B cell (primary cell): ENCODE measurements at regions not wholly inside any gene's neighbourhood (a gene's known extent, or its start where the extent isn't known, plus 50 kb on each side); places are given as distances from the start of the nearest gene placed in this dataset.

Source experiments
- ATAC-seq: fragments of 200-7000 bp; cut with Tn5 transposase; one replicate; pipeline ENCODE4 v1.10.0; 2021; ENCODE audit warnings: low read depth, mild to moderate bottlenecking, moderate number of reproducible peaks, moderate library complexity
- CTCF ChIA-PET: fragments of 350-600 bp; sonication (Branson Sonifier 250); formaldehyde crosslinking; loops from one replicate; lab custom pipeline; 2021; ENCODE audit warnings: antibody characterized with exemption, inconsistent platforms; lab: Charles Lee
- POLR2A ChIA-PET: fragments of 350-600 bp; sonication (Branson Sonifier 250); formaldehyde crosslinking; loops from one replicate; lab custom pipeline; 2021; ENCODE audit warnings: antibody characterized with exemption; lab: Charles Lee
- DNase-seq: peaks from one replicate; pipeline ENCODE4 v3.0.0; 2013
- H2AFZ ChIP-seq: 2 replicates; pipeline ENCODE4 v1.6.1; 2012; ENCODE audit warnings: mild to moderate bottlenecking, low read depth, low read length; ENCODE audit not compliant: insufficient read depth, poor library complexity, severe bottlenecking
- H3K27ac ChIP-seq, 2 donors: 1 replicate in 1 of 2; 2 replicates in 1 of 2; pipeline ENCODE4 v1.5.1; 2012 to 2013; ENCODE audit warnings: low read length in 2 of 2, mild to moderate bottlenecking in 2 of 2, moderate library complexity in 1 of 2
- H3K27me3 ChIP-seq, 4 experiments: fragments of 200-600 bp in 1 of 4; sonication (generic) in 1 of 4; replicated peaks in 1 of 4; 1 replicate in 2 of 4; 2 replicates in 2 of 4; pipeline versions ENCODE4 v1.6.1 to v1.7.0; 2013 to 2016; ENCODE audit warnings: low read length in 3 of 4, mild to moderate bottlenecking in 2 of 4, mixed read lengths in 1 of 4, moderate library complexity in 1 of 4; ENCODE audit not compliant: insufficient read depth in 4 of 4, control insufficient read depth in 3 of 4; ENCODE audit errors: control extremely low read depth in 1 of 4
- H3K36me3 ChIP-seq, 2 experiments: replicated peaks in 1 of 2; 1 replicate in 1 of 2; 2 replicates in 1 of 2; pipeline versions ENCODE4 v1.6.1 to v1.7.1; 2013; ENCODE audit warnings: low read length in 1 of 2; ENCODE audit not compliant: insufficient read depth in 2 of 2, control insufficient read depth in 1 of 2; ENCODE audit errors: control extremely low read depth in 1 of 2, extremely low read depth in 1 of 2
- H3K4me1 ChIP-seq, 2 donors: fragments of 200-600 bp in 1 of 2; sonication (generic) in 1 of 2; 1 replicate in 1 of 2; 2 replicates in 1 of 2; pipeline versions ENCODE4 v1.5.1 to v1.6.1; 2013 to 2017; ENCODE audit warnings: low read length in 2 of 2; ENCODE audit not compliant: control insufficient read depth in 2 of 2, insufficient read depth in 2 of 2
- H3K4me2 ChIP-seq: replicated peaks from 2 replicates; pipeline ENCODE3; 2012; ENCODE audit warnings: mild to moderate bottlenecking, low read depth, low read length; ENCODE audit not compliant: poor library complexity, severe bottlenecking
- H3K4me3 ChIP-seq, 5 experiments: fragments of 200-600 bp in 1 of 5; sonication (generic) in 1 of 5; 1 replicate in 3 of 5; 2 replicates in 2 of 5; pipeline versions ENCODE4 v1.5.1 to v1.7.0; 2011 to 2016; ENCODE audit warnings: low read length in 4 of 5, mild to moderate bottlenecking in 4 of 5, low read depth in 2 of 5, control low read depth in 1 of 5, moderate library complexity in 1 of 5; ENCODE audit not compliant: insufficient read depth in 1 of 5; ENCODE audit errors: control extremely low read depth in 1 of 5, extremely low read depth in 1 of 5
- H3K79me2 ChIP-seq: fragments of 200-600 bp; sonication (generic); one replicate; pipeline ENCODE4 v1.6.0; 2016; ENCODE audit warnings: low read length; ENCODE audit not compliant: control insufficient read depth, insufficient read depth
- H3K9ac ChIP-seq: fragments of 200-600 bp; sonication (generic); 2 replicates; pipeline ENCODE4 v1.6.1; 2017; ENCODE audit warnings: mild to moderate bottlenecking, low read length, moderate library complexity
- H3K9me3 ChIP-seq, 3 donors: one replicate each; pipeline versions ENCODE4 v1.6.1 to v1.7.1; 2013; ENCODE audit warnings: low read length in 2 of 3; ENCODE audit not compliant: control insufficient read depth in 2 of 3, insufficient read depth in 1 of 3; ENCODE audit errors: control extremely low read depth in 1 of 3
- H4K20me1 ChIP-seq: 2 replicates; pipeline ENCODE4 v1.6.0; 2012; ENCODE audit warnings: mild to moderate bottlenecking, low read length; ENCODE audit not compliant: insufficient read depth, control insufficient read depth, poor library complexity, severe bottlenecking
- H3K27ac Mint-ChIP-seq: one replicate; pipeline ENCODE4 v1.8.0; 2021; ENCODE audit warnings: mixed read lengths
- H3K27me3 Mint-ChIP-seq: one replicate; pipeline ENCODE4 v1.8.0; 2021; ENCODE audit warnings: mixed read lengths
- H3K4me1 Mint-ChIP-seq: one replicate; pipeline ENCODE4 v1.8.0; 2021; ENCODE audit warnings: mixed read lengths
- H3K4me3 Mint-ChIP-seq: one replicate; pipeline ENCODE4 v1.8.0; 2021; ENCODE audit warnings: mixed read lengths
- H3K9me3 Mint-ChIP-seq: one replicate; pipeline ENCODE4 v1.8.0; 2022; ENCODE audit warnings: mixed read lengths; ENCODE audit not compliant: insufficient read depth
- CTCF ChIP-seq: fragments of 200-600 bp; IDR thresholded peaks from one replicate; pipeline ENCODE4 v1.8.0; 2022; ENCODE audit warnings: antibody characterized with exemption, mild to moderate bottlenecking
- EZH2 ChIP-seq: IDR thresholded peaks from 2 replicates; pipeline ENCODE4 v1.6.1; 2012; ENCODE audit warnings: borderline replicate concordance, low read depth, mild to moderate bottlenecking, moderate library complexity, low read length; ENCODE audit not compliant: insufficient read depth, poor library complexity, severe bottlenecking
- WGBS: methylation state at CpG from one replicate; pipeline ENCODE4 v1.1.5; 2013; ENCODE audit warnings: missing lambda C conversion rate; ENCODE audit not compliant: insufficient coverage; 5-methylcytosine and 5-hydroxymethylcytosine counted together
- intact Hi-C: fragments of 100-400 bp; cut with micrococcal nuclease; formaldehyde crosslinking; loops from one replicate; pipeline ENCODE4 v1.10.0; 2022

DNA sequence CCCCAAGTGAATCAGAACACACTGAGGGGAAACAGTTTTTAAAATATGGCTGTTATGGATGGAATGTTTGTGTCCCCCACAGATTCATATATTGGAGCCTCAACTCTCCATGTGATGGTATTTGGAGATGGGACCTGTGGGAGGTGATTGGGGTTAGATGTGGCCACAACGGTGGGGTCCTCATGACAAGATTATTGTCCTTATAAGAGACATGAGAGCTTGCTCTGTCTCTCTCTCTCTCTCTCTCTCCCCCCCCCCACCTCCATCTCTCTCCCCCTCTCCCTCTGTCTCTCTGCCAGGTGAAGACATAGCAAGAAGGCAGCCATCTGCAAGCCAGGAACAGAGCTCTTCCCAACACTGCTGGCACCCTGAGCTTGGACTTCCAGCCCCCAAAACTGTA is 315.8 kb upstream of the MGMT start:
- ChIA-PET POLR2A (no interaction called here), CTCF (no interaction called here)
- H3K9me3 Mint-ChIP-seq: peaks cover 10% of the 10 kb centered on the region
- H2AFZ ChIP-seq: no peak overlapping the region
- H3K9me3 ChIP-seq: peaks cover 0 to 7% (median 0%) of the 10 kb centered on the region in 3 donors
- H3K4me1 Mint-ChIP-seq: no peaks in the 10 kb centered on the region
- DNase-seq (no peak), ATAC-seq (no peak)
- H3K27ac ChIP-seq: no peak overlapping the region
- no peak overlapping the region for H3K4me3 ChIP-seq
- no peaks in the 10 kb centered on the region for H3K79me2 ChIP-seq
- no peaks in the 10 kb centered on the region for H3K4me1 ChIP-seq
- intact Hi-C loops: no loop called here
- no peak overlapping the region for H3K4me3 Mint-ChIP-seq
- H3K27me3 Mint-ChIP-seq: no peaks in the 10 kb centered on the region
- H4K20me1 ChIP-seq: no peaks in the 10 kb centered on the region
- no peak overlapping the region for H3K9ac ChIP-seq
- no CpG with 5 or more reads among the region's 1 CpG for WGBS
- H3K36me3 ChIP-seq: no peaks in the 10 kb centered on the region
- H3K27me3 ChIP-seq: no peaks in the 10 kb centered on the region
- H3K4me2 ChIP-seq: no peak overlapping the region
- H3K27ac Mint-ChIP-seq: no peak overlapping the region
- TF ChIP-seq EZH2: no peak
- no peak for TF ChIP-seq CTCF

- no peak overlapping the region for H3K27ac Mint-ChIP-seq
- no peaks in the 10 kb centered on the region for H3K27me3 ChIP-seq
- H3K4me1 Mint-ChIP-seq: no peaks in the 10 kb centered on the region
- no peak overlapping the region for H2AFZ ChIP-seq
- H3K27me3 Mint-ChIP-seq: no peaks in the 10 kb centered on the region
- H3K4me1 ChIP-seq: no peaks in the 10 kb centered on the region
- CTCF ChIA-PET: no interaction called here
- no peak overlapping the region for H3K4me3 ChIP-seq
- intact Hi-C loops: no loop called here
- peaks cover 12% of the 10 kb centered on the region for H3K9me3 Mint-ChIP-seq
- H3K9ac ChIP-seq: no peak overlapping the region
- no peaks in the 10 kb centered on the region for H4K20me1 ChIP-seq
- H3K79me2 ChIP-seq: no peaks in the 10 kb centered on the region
- no peaks in the 10 kb centered on the region for H3K36me3 ChIP-seq
- TF ChIP-seq EZH2 (no peak), CTCF (no peak)
- no peak overlapping the region for H3K27ac ChIP-seq
- no peak overlapping the region for H3K4me3 Mint-ChIP-seq
- ATAC-seq (no peak), DNase-seq (no peak)
- H3K9me3 ChIP-seq: peaks cover 0 to 7% (median 0%) of the 10 kb centered on the region in 3 donors
- H3K4me2 ChIP-seq: no peak overlapping the region
- WGBS: 91% methylated on average over 2 of the region's 2 CpGs
- POLR2A ChIA-PET: no interaction called here
These were observed 310.6 kb upstream of the MGMT start for GRCh38 chr10:129156406-129156805.
